ENCODE measurements at regions not wholly inside any gene's neighbourhood (a gene's known extent, or its start where the extent isn't known, plus 50 kb on each side); places are given as distances from the start of the nearest gene placed in this dataset.

- Histone ChIP-seq H3K4me1 (ENCODE audit: control insufficient read depth in 2 of 2, insufficient read depth in 2 of 2, low read length in 2 of 2) (no peaks in the 10 kb centered on the region), H3K9me3 (ENCODE audit: control insufficient read depth in 2 of 3, low read length in 3 of 3) (no peaks in the 10 kb centered on the region), H3K27me3 (ENCODE audit: control insufficient read depth in 2 of 2, insufficient read depth in 2 of 2, low read length in 2 of 2) (no peaks in the 10 kb centered on the region), H3K4me3 (ENCODE audit: low read length) (no peak overlapping the region), H3K36me3 (ENCODE audit: control insufficient read depth in 2 of 3, insufficient read depth in 3 of 3, low read length in 3 of 3) (no peaks in the 10 kb centered on the region), H3K27ac (ENCODE audit: low read depth, low read length) (no peak overlapping the region)
- H3K27me3 Mint-ChIP-seq: peaks cover 0 to 2% (median 0%) of the 10 kb centered on the region in 5 donors
- H3K4me3 Mint-ChIP-seq: no peak overlapping the region
- H3K4me1 Mint-ChIP-seq: peaks cover 0 to 24% (median 0%) of the 10 kb centered on the region in 7 donors
- intact Hi-C loops (cut with micrococcal nuclease): no loop called here
- POLR2A ChIA-PET: no interaction called here
- DNase-seq (no peak), ATAC-seq (no peak)
- H3K27ac Mint-ChIP-seq: no peak overlapping the region
- CTCF ChIA-PET: no interaction called here
- H3K36me3 Mint-ChIP-seq: peaks cover 0 to 2% (median 0%) of the 10 kb centered on the region in 5 donors
- no peaks in the 10 kb centered on the region for H3K9me3 Mint-ChIP-seq
Measured at GRCh38 chr17:59466946-59467801, 98.2 kb upstream of the DHX40 start.

DNA sequence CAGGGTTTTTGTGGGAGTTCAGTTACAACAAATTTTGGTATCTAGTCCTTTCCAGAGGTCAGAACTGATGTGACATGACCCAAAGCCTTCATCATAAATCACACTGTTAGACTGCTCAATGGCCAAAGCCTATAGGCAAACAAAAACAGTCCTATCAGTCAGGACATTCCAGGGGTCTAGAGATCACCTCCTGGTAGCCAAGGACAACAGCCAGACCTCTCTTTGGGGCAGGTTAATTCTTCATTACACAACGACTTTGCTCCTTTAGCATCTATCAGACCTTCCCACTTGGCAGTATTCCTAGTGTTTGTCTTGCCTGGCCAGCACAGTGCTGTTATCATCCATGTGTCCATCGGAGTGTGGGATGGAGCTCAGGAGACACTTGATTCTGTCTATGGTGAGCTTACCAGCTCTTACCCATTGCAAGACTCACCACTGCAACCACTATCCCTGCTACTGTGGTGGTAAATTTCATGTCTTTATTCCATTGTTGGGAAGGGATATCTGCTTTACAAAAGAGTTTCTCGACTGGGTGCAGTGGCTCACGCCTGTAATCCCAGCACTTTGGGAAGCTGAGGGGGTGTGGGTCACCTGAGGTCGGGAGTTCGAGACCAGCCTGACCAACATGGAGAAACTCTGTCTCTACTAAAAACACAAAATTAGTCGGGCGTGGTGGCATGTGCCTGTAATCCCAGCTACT is 95.5 kb upstream of the DHX40 start:
- CTCF ChIA-PET: no interaction called here
- intact Hi-C loops (cut with micrococcal nuclease): no loop called here
- H3K9me3 Mint-ChIP-seq: no peaks in the 10 kb centered on the region

GRCh38 chr17:59470624-59471297 is 94.6 kb upstream of the DHX40 start:
- Histone ChIP-seq H3K36me3 (ENCODE audit: control insufficient read depth in 2 of 3, insufficient read depth in 3 of 3, low read length in 3 of 3) (no peaks in the 10 kb centered on the region), H3K4me1 (ENCODE audit: control insufficient read depth in 2 of 2, insufficient read depth in 2 of 2, low read length in 2 of 2) (no peaks in the 10 kb centered on the region), H3K27ac (ENCODE audit: low read depth, low read length) (no peak overlapping the region), H3K9me3 (ENCODE audit: control insufficient read depth in 2 of 3, low read length in 3 of 3) (no peaks in the 10 kb centered on the region), H3K27me3 (ENCODE audit: control insufficient read depth in 2 of 2, insufficient read depth in 2 of 2, low read length in 2 of 2) (no peaks in the 10 kb centered on the region), H3K4me3 (ENCODE audit: low read length) (no peak overlapping the region)
- no peaks in the 10 kb centered on the region for H3K9me3 Mint-ChIP-seq
- DNase-seq (no peak), ATAC-seq (no peak)
- peaks cover 0 to 2% (median 0%) of the 10 kb centered on the region in 5 donors for H3K36me3 Mint-ChIP-seq
- CTCF ChIA-PET: no interaction called here
- H3K4me3 Mint-ChIP-seq: no peak overlapping the region
- peak overlapping the region in 1 of 9 donors; percentile 49 for H3K27ac Mint-ChIP-seq
- intact Hi-C loops (cut with micrococcal nuclease): no loop called here
- H3K27me3 Mint-ChIP-seq: no peaks in the 10 kb centered on the region
- peaks cover 0 to 24% (median 0%) of the 10 kb centered on the region in 7 donors for H3K4me1 Mint-ChIP-seq
- POLR2A ChIA-PET: no interaction called here

More for the DNA sequence above, 95.5 kb upstream of the DHX40 start:
- Mint-ChIP-seq H3K36me3 (peaks cover 0 to 2% (median 0%) of the 10 kb centered on the region in 5 donors), H3K27ac (peak overlapping the region in 1 of 9 donors; percentile 39), H3K4me1 (peaks cover 0 to 24% (median 0%) of the 10 kb centered on the region in 7 donors), H3K4me3 (no peak overlapping the region), H3K27me3 (no peaks in the 10 kb centered on the region)
- no peak overlapping the region for H3K4me3 ChIP-seq (ENCODE audit: low read length)
- POLR2A ChIA-PET: no interaction called here
- H3K4me1 ChIP-seq (ENCODE audit: control insufficient read depth in 2 of 2, insufficient read depth in 2 of 2, low read length in 2 of 2): no peaks in the 10 kb centered on the region
- DNase-seq (no peak), ATAC-seq (no peak)
- no peaks in the 10 kb centered on the region for H3K36me3 ChIP-seq (ENCODE audit: control insufficient read depth in 2 of 3, insufficient read depth in 3 of 3, low read length in 3 of 3)
- no peaks in the 10 kb centered on the region for H3K9me3 ChIP-seq (ENCODE audit: control insufficient read depth in 2 of 3, low read length in 3 of 3)
- no peaks in the 10 kb centered on the region for H3K27me3 ChIP-seq (ENCODE audit: control insufficient read depth in 2 of 2, insufficient read depth in 2 of 2, low read length in 2 of 2)
- H3K27ac ChIP-seq (ENCODE audit: low read depth, low read length): no peak overlapping the region

DNA sequence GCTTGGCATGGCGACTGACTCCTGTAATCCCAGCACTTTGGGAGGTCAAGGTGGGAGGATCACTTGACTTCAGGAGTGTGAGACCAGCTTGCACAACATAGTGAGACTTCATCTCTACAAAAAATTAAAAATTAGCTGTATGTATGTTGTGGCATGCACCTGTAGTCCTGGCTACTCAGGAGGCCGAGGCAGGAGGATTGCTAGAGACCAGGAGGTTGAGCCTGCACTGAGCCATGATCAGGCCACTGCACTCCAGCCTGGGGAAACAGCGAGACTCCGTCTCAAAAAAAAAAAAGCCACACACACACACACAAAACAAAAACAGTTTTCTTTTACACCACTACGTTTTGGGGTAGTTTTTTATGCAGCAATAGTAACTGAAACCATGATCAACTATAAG is 89.0 kb upstream of the DHX40 start:
- POLR2A ChIA-PET: no interaction called here
- DNase-seq (no peak), ATAC-seq (no peak)
- H3K27ac Mint-ChIP-seq: no peak overlapping the region
- H3K4me1 Mint-ChIP-seq: no peaks in the 10 kb centered on the region
- H3K4me3 Mint-ChIP-seq: no peak overlapping the region
- H3K27me3 ChIP-seq (ENCODE audit: control insufficient read depth in 2 of 2, insufficient read depth in 2 of 2, low read length in 2 of 2): no peaks in the 10 kb centered on the region
- peaks cover 0 to 8% (median 0%) of the 10 kb centered on the region in 5 donors for H3K27me3 Mint-ChIP-seq
- CTCF ChIA-PET: no interaction called here
- H3K4me1 ChIP-seq (ENCODE audit: control insufficient read depth in 2 of 2, insufficient read depth in 2 of 2, low read length in 2 of 2): no peaks in the 10 kb centered on the region
- no peaks in the 10 kb centered on the region for H3K36me3 ChIP-seq (ENCODE audit: control insufficient read depth in 2 of 3, insufficient read depth in 3 of 3, low read length in 3 of 3)
- no peak overlapping the region for H3K4me3 ChIP-seq (ENCODE audit: low read length)
- no peaks in the 10 kb centered on the region for H3K9me3 ChIP-seq (ENCODE audit: control insufficient read depth in 2 of 3, low read length in 3 of 3)
- no peak overlapping the region for H3K27ac ChIP-seq (ENCODE audit: low read depth, low read length)
- intact Hi-C loops (cut with micrococcal nuclease): no loop called here
- no peaks in the 10 kb centered on the region for H3K9me3 Mint-ChIP-seq
- no peaks in the 10 kb centered on the region for H3K36me3 Mint-ChIP-seq

DNA sequence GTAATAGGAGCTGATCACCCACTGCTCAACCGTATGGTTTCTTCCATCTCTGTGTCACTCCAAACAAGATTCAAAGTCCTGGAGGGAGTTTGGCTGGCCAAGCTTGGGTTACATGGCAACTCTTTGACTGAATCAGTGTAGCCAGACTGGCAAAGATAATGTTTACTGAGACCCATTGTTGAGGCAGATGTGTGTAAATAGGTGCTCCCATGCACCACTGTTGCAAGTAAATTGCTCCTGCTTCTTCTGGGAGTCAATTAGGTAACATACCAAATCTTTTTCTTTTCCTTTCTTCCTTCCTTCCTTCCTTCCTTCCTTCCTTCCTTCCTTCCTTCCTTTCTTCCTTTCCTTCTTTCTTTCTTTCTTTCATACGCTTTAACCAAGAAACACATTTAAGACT is 86.3 kb upstream of the DHX40 start:
- H3K27me3 Mint-ChIP-seq: peaks cover 0 to 8% (median 0%) of the 10 kb centered on the region in 5 donors
- no peak overlapping the region for H3K4me3 Mint-ChIP-seq
- H3K4me1 ChIP-seq (ENCODE audit: control insufficient read depth in 2 of 2, insufficient read depth in 2 of 2, low read length in 2 of 2): no peaks in the 10 kb centered on the region
- H3K4me1 Mint-ChIP-seq: peaks cover 0 to 8% (median 5%) of the 10 kb centered on the region in 7 donors
- ChIA-PET POLR2A (no interaction called here), CTCF (no interaction called here)
- no peaks in the 10 kb centered on the region for H3K9me3 ChIP-seq (ENCODE audit: control insufficient read depth in 2 of 3, low read length in 3 of 3)
- H3K36me3 ChIP-seq (ENCODE audit: control insufficient read depth in 2 of 3, insufficient read depth in 3 of 3, low read length in 3 of 3): no peaks in the 10 kb centered on the region
- DNase-seq (no peak), ATAC-seq (no peak)
- intact Hi-C loops (cut with micrococcal nuclease): no loop called here
- no peak overlapping the region for H3K4me3 ChIP-seq (ENCODE audit: low read length)
- peaks cover 0 to 5% (median 0%) of the 10 kb centered on the region in 5 donors for H3K36me3 Mint-ChIP-seq
- no peak overlapping the region for H3K27ac ChIP-seq (ENCODE audit: low read depth, low read length)
- no peak overlapping the region for H3K27ac Mint-ChIP-seq
- no peaks in the 10 kb centered on the region for H3K27me3 ChIP-seq (ENCODE audit: control insufficient read depth in 2 of 2, insufficient read depth in 2 of 2, low read length in 2 of 2)
- no peaks in the 10 kb centered on the region for H3K9me3 Mint-ChIP-seq

GRCh38 chr17:59483860-59484259 is 81.5 kb upstream of the DHX40 start:
- Mint-ChIP-seq H3K36me3 (peaks cover 0 to 5% (median 0%) of the 10 kb centered on the region in 5 donors), H3K4me1 (peaks cover 0 to 9% (median 5%) of the 10 kb centered on the region in 7 donors), H3K4me3 (no peak overlapping the region), H3K27me3 (peaks cover 0 to 24% (median 0%) of the 10 kb centered on the region in 5 donors), H3K9me3 (no peaks in the 10 kb centered on the region), H3K27ac (no peak overlapping the region)
- Histone ChIP-seq H3K27ac (ENCODE audit: low read depth, low read length) (no peak overlapping the region), H3K36me3 (ENCODE audit: control insufficient read depth in 2 of 3, insufficient read depth in 3 of 3, low read length in 3 of 3) (no peaks in the 10 kb centered on the region), H3K4me3 (ENCODE audit: low read length) (no peak overlapping the region), H3K4me1 (ENCODE audit: control insufficient read depth in 2 of 2, insufficient read depth in 2 of 2, low read length in 2 of 2) (no peaks in the 10 kb centered on the region), H3K27me3 (ENCODE audit: control insufficient read depth in 2 of 2, insufficient read depth in 2 of 2, low read length in 2 of 2) (no peaks in the 10 kb centered on the region), H3K9me3 (ENCODE audit: control insufficient read depth in 2 of 3, low read length in 3 of 3) (no peaks in the 10 kb centered on the region)
- intact Hi-C loops (cut with micrococcal nuclease): no loop called here
- CTCF ChIA-PET: no interaction called here
- DNase-seq (no peak), ATAC-seq (no peak)
- POLR2A ChIA-PET: no interaction called here

Measured in naive thymus-derived CD4-positive, alpha-beta T cell (primary cell).